HL-60 (cell line): ENCODE measurements at regions not wholly inside any gene's neighbourhood (a gene's known extent, or its start where the extent isn't known, plus 50 kb on each side); places are given as distances from the start of the nearest gene placed in this dataset.

Experiments
- SPI1 ChIP-seq: IDR thresholded peaks from 2 replicates; pipeline ENCODE4 v1.6.1; 2012; ENCODE audit warnings: low read depth, mild to moderate bottlenecking, borderline replicate concordance
- TF ChIP-seq, protein P1 (sequence below): IDR thresholded peaks from one replicate; pipeline ENCODE4 v1.5.1; 2011; ENCODE audit warnings: low read length, control low read depth, inconsistent platforms; ENCODE audit not compliant: insufficient read depth

DNA sequence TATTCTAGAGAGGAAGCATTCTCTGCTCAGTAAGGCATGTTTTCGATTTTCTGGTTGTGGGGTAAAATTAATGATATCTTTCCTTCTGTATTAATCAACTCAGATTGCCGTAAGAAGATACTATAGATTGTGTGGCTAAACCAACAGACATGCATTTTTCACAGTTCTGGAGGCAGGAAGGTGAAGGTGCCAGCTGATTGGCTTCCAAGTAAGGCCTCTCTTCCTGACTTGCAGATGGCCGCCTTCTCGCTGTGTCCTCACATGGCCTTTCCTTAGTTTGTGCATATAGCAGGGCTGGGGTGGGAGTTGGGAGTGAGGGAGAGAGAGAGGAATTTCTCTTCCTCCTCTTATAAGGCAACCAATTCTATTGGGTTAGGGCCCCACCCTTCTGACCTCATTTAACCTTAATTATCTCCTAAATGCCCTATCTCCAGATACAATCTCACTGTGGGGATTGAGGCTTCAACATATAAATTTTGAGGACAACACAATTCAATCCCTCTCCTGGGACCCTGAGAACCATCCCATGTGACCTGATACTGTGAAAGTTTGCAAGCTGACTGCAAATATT is 52.3 kb upstream of the MRPS6 start:
- TF ChIP-seq, protein P1, sequence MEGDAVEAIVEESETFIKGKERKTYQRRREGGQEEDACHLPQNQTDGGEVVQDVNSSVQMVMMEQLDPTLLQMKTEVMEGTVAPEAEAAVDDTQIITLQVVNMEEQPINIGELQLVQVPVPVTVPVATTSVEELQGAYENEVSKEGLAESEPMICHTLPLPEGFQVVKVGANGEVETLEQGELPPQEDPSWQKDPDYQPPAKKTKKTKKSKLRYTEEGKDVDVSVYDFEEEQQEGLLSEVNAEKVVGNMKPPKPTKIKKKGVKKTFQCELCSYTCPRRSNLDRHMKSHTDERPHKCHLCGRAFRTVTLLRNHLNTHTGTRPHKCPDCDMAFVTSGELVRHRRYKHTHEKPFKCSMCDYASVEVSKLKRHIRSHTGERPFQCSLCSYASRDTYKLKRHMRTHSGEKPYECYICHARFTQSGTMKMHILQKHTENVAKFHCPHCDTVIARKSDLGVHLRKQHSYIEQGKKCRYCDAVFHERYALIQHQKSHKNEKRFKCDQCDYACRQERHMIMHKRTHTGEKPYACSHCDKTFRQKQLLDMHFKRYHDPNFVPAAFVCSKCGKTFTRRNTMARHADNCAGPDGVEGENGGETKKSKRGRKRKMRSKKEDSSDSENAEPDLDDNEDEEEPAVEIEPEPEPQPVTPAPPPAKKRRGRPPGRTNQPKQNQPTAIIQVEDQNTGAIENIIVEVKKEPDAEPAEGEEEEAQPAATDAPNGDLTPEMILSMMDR: no peak
- no peak for TF ChIP-seq SPI1
